HL-60 (cell line): ENCODE measurements at regions not wholly inside any gene's neighbourhood (a gene's known extent, or its start where the extent isn't known, plus 50 kb on each side); places are given as distances from the start of the nearest gene placed in this dataset.

Experiments used
- DNase-seq, 2 experiments: peaks; one replicate each; pipeline ENCODE4 v3.0.0-alpha.2; 2010 to 2020; ENCODE audit warnings: low read depth in 1 of 2, low spot score in 1 of 2
- H3K27ac ChIP-seq: fragments of 250-450 bp; sonication (Bioruptor Pico); replicated peaks from 2 replicates; pipeline ENCODE4 v1.5.1; 2020; ENCODE audit warnings: mild to moderate bottlenecking, moderate library complexity
- H3K27me3 ChIP-seq: fragments of 250-450 bp; sonication (Bioruptor Pico); 2 replicates; pipeline ENCODE4 v1.5.1; 2021; ENCODE audit warnings: mild to moderate bottlenecking, moderate library complexity; ENCODE audit not compliant: insufficient read depth, poor library complexity, severe bottlenecking
- H3K4me3 ChIP-seq: replicated peaks from 2 replicates; pipeline ENCODE4 v1.5.1; 2011; ENCODE audit warnings: mild to moderate bottlenecking, control low read depth, low read length; ENCODE audit not compliant: insufficient read depth
- CTCF ChIP-seq: IDR thresholded peaks from one replicate; pipeline ENCODE4 v1.5.1; 2011; ENCODE audit warnings: low read length, control low read depth, inconsistent platforms; ENCODE audit not compliant: insufficient read depth
- GABPA ChIP-seq: IDR thresholded peaks from 2 replicates; pipeline ENCODE4 v1.6.1; 2012; ENCODE audit warnings: low read depth
- POLR2AphosphoS5 ChIP-seq: IDR thresholded peaks from 2 replicates; pipeline ENCODE4 v1.6.1; 2012; ENCODE audit warnings: low read depth
- SPI1 ChIP-seq: IDR thresholded peaks from 2 replicates; pipeline ENCODE4 v1.6.1; 2012; ENCODE audit warnings: low read depth, mild to moderate bottlenecking, borderline replicate concordance
- TF ChIP-seq, protein P1 (sequence below): IDR thresholded peaks from 2 replicates; pipeline ENCODE4 v1.6.1; 2012; ENCODE audit warnings: low read depth; ENCODE audit not compliant: insufficient replicate concordance

- H3K27me3 ChIP-seq: no peaks in the 10 kb centered on the region
- H3K4me3 ChIP-seq: no peak overlapping the region
- no peak overlapping the region for H3K27ac ChIP-seq
- TF ChIP-seq GABPA: no peak
- TF ChIP-seq, protein P1, sequence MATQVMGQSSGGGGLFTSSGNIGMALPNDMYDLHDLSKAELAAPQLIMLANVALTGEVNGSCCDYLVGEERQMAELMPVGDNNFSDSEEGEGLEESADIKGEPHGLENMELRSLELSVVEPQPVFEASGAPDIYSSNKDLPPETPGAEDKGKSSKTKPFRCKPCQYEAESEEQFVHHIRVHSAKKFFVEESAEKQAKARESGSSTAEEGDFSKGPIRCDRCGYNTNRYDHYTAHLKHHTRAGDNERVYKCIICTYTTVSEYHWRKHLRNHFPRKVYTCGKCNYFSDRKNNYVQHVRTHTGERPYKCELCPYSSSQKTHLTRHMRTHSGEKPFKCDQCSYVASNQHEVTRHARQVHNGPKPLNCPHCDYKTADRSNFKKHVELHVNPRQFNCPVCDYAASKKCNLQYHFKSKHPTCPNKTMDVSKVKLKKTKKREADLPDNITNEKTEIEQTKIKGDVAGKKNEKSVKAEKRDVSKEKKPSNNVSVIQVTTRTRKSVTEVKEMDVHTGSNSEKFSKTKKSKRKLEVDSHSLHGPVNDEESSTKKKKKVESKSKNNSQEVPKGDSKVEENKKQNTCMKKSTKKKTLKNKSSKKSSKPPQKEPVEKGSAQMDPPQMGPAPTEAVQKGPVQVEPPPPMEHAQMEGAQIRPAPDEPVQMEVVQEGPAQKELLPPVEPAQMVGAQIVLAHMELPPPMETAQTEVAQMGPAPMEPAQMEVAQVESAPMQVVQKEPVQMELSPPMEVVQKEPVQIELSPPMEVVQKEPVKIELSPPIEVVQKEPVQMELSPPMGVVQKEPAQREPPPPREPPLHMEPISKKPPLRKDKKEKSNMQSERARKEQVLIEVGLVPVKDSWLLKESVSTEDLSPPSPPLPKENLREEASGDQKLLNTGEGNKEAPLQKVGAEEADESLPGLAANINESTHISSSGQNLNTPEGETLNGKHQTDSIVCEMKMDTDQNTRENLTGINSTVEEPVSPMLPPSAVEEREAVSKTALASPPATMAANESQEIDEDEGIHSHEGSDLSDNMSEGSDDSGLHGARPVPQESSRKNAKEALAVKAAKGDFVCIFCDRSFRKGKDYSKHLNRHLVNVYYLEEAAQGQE: no peak
- no peak for TF ChIP-seq CTCF
- TF ChIP-seq SPI1: no peak
- TF ChIP-seq POLR2AphosphoS5: no peak
- DNase-seq: no peak
Observed at GRCh38 chr18:72325307-72325706, 218.8 kb downstream of the CBLN2 start.

DNA sequence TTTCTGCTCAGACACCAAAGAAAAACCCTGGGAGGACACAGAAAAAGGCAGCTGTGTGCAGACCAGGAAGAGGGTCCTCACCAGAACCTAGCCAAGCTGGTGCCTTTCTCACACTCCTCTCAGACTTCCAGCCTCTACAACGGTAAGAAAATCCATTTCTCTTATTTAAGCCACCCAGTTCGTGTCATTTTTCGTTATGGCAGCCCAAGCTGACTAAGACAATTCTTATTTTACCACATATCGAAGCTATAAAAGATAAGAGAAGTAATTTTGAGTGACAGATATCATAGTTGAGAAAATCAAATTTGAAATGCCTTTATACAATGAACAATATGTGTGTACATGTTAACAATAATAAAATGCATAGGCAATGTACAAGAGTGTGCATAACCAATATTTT lies 219.5 kb downstream of the CBLN2 start:
- no peak for DNase-seq
- TF ChIP-seq CTCF: no peak
- TF ChIP-seq SPI1: no peak
- no peak for TF ChIP-seq POLR2AphosphoS5
- TF ChIP-seq GABPA: no peak
- TF ChIP-seq, protein P1: no peak

DNA sequence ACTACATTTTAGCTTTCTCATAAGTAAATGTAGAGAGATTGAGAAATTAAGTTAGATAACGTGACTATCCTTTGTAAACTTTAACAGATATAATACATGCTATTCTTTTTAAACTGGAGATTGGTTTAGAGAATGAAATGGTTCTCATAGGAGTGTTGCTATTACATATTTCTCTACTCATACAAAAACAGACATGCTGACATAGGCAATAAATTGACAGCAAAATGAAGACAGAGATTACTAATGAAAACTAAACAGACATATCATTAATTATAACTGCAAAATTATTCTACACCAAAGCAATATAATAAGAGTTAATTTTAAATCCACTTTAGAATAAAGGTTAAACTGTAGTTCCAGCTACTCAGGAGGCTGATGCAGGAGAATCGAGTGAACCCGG lies 227.6 kb downstream of the CBLN2 start:
- TF ChIP-seq, protein P1: no peak
- no peak for TF ChIP-seq GABPA
- no peak for TF ChIP-seq POLR2AphosphoS5
- TF ChIP-seq SPI1: no peak
- TF ChIP-seq CTCF: no peak
- no peak for DNase-seq
- H3K27me3 ChIP-seq: no peaks in the 10 kb centered on the region
- H3K27ac ChIP-seq: no peak overlapping the region
- no peak overlapping the region for H3K4me3 ChIP-seq

More for the DNA sequence above, 219.5 kb downstream of the CBLN2 start:
- no peak overlapping the region for H3K4me3 ChIP-seq
- no peaks in the 10 kb centered on the region for H3K27me3 ChIP-seq
- H3K27ac ChIP-seq: no peak overlapping the region
